ENCODE measurements at regions not wholly inside any gene's neighbourhood (a gene's known extent, or its start where the extent isn't known, plus 50 kb on each side); places are given as distances from the start of the nearest gene placed in this dataset.
"Not testable (repeated sequence)": the region's sequence is repeated elsewhere in the genome, so short reads cannot be mapped to it uniquely, and the experiment has no call there.

DNA sequence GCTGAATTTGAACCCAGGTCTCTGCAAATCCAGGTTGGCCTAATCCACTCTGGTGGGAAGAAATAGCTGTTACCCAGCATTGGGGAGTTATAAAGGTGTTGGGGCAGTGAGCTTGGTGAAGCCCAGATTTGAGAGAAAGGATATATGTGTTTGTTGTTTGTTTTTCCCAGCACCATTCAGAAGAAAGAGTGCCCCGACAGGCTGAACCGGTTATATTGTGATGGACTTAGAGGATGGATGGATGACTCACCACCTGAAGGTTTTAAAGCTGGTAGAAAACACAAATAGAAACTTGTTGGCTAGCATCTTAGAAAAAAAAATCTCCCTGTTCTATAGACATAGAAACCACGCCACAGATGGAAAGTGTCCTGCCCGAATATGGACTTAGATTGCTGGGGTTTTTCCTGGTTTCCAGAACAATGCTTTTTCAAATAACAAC is 404.6 kb downstream of the MED13L start:
- peaks cover 0 to 2% of the 10 kb centered on the region in 2 donors for H3K27me3 ChIP-seq (ENCODE audit: control insufficient read depth in 1 of 2, insufficient read depth in 2 of 2, low read length in 2 of 2)

DNA sequence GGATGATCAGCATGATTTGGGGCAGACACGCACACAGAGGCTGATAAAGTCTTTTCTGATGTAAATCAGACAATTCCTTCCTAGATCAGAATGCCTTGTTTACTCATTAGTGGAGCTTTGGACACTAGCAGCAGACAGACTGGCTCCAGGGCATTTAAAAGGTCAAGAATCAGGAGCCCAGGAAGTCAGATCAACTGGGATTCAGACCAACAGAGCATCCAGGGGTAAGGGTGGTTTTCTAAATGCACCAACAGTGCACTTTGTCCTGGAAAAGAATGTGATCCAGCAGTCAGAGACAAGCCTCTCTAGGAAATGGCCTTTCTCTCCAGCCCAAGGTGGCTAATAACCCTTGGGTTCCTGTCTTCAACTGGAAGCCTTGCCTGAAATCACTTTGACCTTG is 405.3 kb downstream of the MED13L start:
- Histone ChIP-seq H3K9me3 (ENCODE audit: control insufficient read depth in 1 of 2, low read length in 2 of 2) (no peaks in the 10 kb centered on the region), H3K27ac (ENCODE audit: low read depth, low read length) (no peak overlapping the region), H3K4me3 (ENCODE audit: low read depth in 1 of 2, low read length in 2 of 2) (no peak overlapping the region)

More for the DNA sequence above, 404.6 kb downstream of the MED13L start:
- no peak overlapping the region for H3K9ac ChIP-seq (ENCODE audit: low read depth in 1 of 2, low read length in 2 of 2)
- H3K27ac ChIP-seq (ENCODE audit: low read depth, low read length) = no peak overlapping the region
- no peaks in the 10 kb centered on the region for H3K9me3 ChIP-seq (ENCODE audit: control insufficient read depth in 1 of 2, low read length in 2 of 2)
- H3K4me1 ChIP-seq (ENCODE audit: control insufficient read depth in 1 of 2, insufficient read depth in 2 of 2, low read length in 2 of 2) = peaks cover 9 to 12% of the 10 kb centered on the region in 2 donors
- H3K36me3 ChIP-seq (ENCODE audit: control insufficient read depth in 1 of 2, insufficient read depth in 2 of 2, low read length in 2 of 2) = no peaks in the 10 kb centered on the region
- H3K4me3 ChIP-seq (ENCODE audit: low read depth in 1 of 2, low read length in 2 of 2) = no peak overlapping the region

DNA sequence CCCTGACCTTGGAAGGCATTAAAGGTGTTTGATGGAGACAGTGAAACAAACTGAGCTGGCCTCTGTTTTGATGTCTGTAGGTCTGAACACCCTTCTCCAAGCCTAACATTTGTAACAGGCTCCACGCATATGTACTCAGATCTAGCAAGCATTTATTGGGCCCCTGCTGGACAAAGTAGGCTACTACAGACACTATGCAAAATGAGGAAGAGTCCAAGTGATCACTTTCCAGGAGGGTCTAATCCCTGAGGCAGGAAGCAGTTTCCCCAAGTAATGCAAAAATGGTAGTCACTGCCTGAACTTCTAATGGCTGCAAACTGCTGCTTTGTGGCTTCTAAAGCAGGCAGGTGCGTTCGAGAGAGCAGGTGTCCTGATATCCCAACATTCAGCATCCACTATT is 405.8 kb downstream of the MED13L start:
- Histone ChIP-seq H3K36me3 (ENCODE audit: control insufficient read depth in 1 of 2, insufficient read depth in 2 of 2, low read length in 2 of 2) (no peaks in the 10 kb centered on the region), H3K9me3 (ENCODE audit: control insufficient read depth in 1 of 2, low read length in 2 of 2) (no peaks in the 10 kb centered on the region), H3K27ac (ENCODE audit: low read depth, low read length) (no peak overlapping the region), H3K4me3 (ENCODE audit: low read depth in 1 of 2, low read length in 2 of 2) (no peak overlapping the region), H3K9ac (ENCODE audit: low read depth in 1 of 2, low read length in 2 of 2) (no peak overlapping the region), H3K4me1 (ENCODE audit: control insufficient read depth in 1 of 2, insufficient read depth in 2 of 2, low read length in 2 of 2) (peaks cover 9 to 12% of the 10 kb centered on the region in 2 donors), H3K27me3 (ENCODE audit: control insufficient read depth in 1 of 2, insufficient read depth in 2 of 2, low read length in 2 of 2) (peaks cover 0 to 2% of the 10 kb centered on the region in 2 donors)

More for the DNA sequence above, 405.3 kb downstream of the MED13L start:
- peaks cover 0 to 2% of the 10 kb centered on the region in 2 donors for H3K27me3 ChIP-seq (ENCODE audit: control insufficient read depth in 1 of 2, insufficient read depth in 2 of 2, low read length in 2 of 2)
- H3K36me3 ChIP-seq (ENCODE audit: control insufficient read depth in 1 of 2, insufficient read depth in 2 of 2, low read length in 2 of 2) = no peaks in the 10 kb centered on the region
- H3K9ac ChIP-seq (ENCODE audit: low read depth in 1 of 2, low read length in 2 of 2) = no peak overlapping the region
- peaks cover 9 to 12% of the 10 kb centered on the region in 2 donors for H3K4me1 ChIP-seq (ENCODE audit: control insufficient read depth in 1 of 2, insufficient read depth in 2 of 2, low read length in 2 of 2)

DNA sequence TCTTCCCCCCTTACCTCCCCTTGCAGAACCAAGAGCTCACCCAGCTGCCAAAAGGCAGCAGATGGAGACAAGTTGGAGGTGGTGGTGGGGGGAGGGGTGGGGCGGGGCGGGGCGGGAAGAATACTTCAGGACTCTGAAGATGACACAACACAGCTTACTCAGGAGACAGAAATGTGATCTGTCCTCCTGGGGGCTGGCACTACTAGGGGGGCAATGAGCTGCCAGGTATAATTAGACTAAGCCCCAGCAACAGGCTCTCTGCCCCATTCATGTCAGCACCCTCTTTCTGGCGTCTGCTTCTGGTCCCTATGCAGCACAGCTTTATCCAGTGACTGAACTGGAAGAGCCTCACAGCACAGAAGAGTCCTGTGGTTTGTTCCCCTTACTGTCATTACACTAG is 407.0 kb downstream of the MED13L start:
- H3K9me3 ChIP-seq (ENCODE audit: control insufficient read depth in 1 of 2, low read length in 2 of 2) = no peaks in the 10 kb centered on the region
- H3K27me3 ChIP-seq (ENCODE audit: control insufficient read depth in 1 of 2, insufficient read depth in 2 of 2, low read length in 2 of 2) = peaks cover 0 to 2% of the 10 kb centered on the region in 2 donors
- no peaks in the 10 kb centered on the region for H3K36me3 ChIP-seq (ENCODE audit: control insufficient read depth in 1 of 2, insufficient read depth in 2 of 2, low read length in 2 of 2)
- H3K4me3 ChIP-seq (ENCODE audit: low read depth in 1 of 2, low read length in 2 of 2) = no peak overlapping the region
- H3K9ac ChIP-seq (ENCODE audit: low read depth in 1 of 2, low read length in 2 of 2) = no peak overlapping the region
- peaks cover 9 to 12% of the 10 kb centered on the region in 2 donors for H3K4me1 ChIP-seq (ENCODE audit: control insufficient read depth in 1 of 2, insufficient read depth in 2 of 2, low read length in 2 of 2)
- no peak overlapping the region for H3K27ac ChIP-seq (ENCODE audit: low read depth, low read length)

DNA sequence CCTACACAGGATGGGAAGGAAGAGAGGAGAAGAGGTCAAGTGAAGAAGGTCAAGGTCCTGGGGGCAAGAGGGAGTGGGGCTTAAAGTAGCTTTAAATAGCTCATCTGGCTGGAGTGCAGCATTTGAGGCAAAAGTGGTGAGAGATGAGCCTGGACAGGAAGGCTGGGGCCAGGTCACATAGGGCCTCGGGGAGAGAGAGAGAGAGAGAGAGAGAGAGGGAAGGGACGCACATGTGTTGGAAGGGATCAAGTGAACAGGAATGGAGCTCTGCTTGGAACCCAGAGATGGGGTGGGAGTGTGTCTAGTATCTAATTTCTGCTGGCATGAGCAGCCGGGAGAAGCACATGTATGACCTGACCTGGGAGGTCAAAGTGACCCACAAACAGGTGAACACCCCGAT is 407.5 kb downstream of the MED13L start:
- Histone ChIP-seq H3K27me3 (ENCODE audit: control insufficient read depth in 1 of 2, insufficient read depth in 2 of 2, low read length in 2 of 2) (peaks cover 0 to 2% of the 10 kb centered on the region in 2 donors), H3K27ac (ENCODE audit: low read depth, low read length) (no peak overlapping the region), H3K9me3 (ENCODE audit: control insufficient read depth in 1 of 2, low read length in 2 of 2) (no peaks in the 10 kb centered on the region), H3K4me1 (ENCODE audit: control insufficient read depth in 1 of 2, insufficient read depth in 2 of 2, low read length in 2 of 2) (peaks cover 9 to 13% of the 10 kb centered on the region in 2 donors), H3K4me3 (ENCODE audit: low read depth in 1 of 2, low read length in 2 of 2) (no peak overlapping the region), H3K9ac (ENCODE audit: low read depth in 1 of 2, low read length in 2 of 2) (no peak overlapping the region), H3K36me3 (ENCODE audit: control insufficient read depth in 1 of 2, insufficient read depth in 2 of 2, low read length in 2 of 2) (no peaks in the 10 kb centered on the region)

DNA sequence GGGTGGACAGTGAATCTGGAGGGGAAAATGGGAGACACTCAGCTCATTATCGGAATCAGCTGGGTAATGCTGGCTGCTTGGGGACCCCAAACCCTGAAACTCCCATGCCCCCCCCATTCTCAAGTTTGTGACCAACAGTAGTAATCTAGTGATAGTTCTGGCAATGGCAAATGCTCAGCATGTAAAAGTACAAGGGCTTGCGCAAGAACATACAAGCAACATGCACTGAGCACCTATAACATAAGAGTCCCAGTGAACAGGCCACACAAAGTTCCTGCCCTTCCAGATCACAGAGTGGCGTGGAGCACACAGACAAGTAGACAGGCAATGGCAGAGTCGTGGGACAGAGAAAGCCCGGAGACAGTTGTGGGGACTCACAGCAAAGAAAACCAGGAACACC is 407.9 kb downstream of the MED13L start:
- Histone ChIP-seq H3K27ac (ENCODE audit: low read depth, low read length) (no peak overlapping the region), H3K9me3 (ENCODE audit: control insufficient read depth in 1 of 2, low read length in 2 of 2) (no peaks in the 10 kb centered on the region), H3K9ac (ENCODE audit: low read depth in 1 of 2, low read length in 2 of 2) (no peak overlapping the region), H3K4me3 (ENCODE audit: low read depth in 1 of 2, low read length in 2 of 2) (no peak overlapping the region), H3K27me3 (ENCODE audit: control insufficient read depth in 1 of 2, insufficient read depth in 2 of 2, low read length in 2 of 2) (peaks cover 0 to 2% of the 10 kb centered on the region in 2 donors), H3K4me1 (ENCODE audit: control insufficient read depth in 1 of 2, insufficient read depth in 2 of 2, low read length in 2 of 2) (peaks cover 9 to 18% of the 10 kb centered on the region in 2 donors), H3K36me3 (ENCODE audit: control insufficient read depth in 1 of 2, insufficient read depth in 2 of 2, low read length in 2 of 2) (no peaks in the 10 kb centered on the region)

DNA sequence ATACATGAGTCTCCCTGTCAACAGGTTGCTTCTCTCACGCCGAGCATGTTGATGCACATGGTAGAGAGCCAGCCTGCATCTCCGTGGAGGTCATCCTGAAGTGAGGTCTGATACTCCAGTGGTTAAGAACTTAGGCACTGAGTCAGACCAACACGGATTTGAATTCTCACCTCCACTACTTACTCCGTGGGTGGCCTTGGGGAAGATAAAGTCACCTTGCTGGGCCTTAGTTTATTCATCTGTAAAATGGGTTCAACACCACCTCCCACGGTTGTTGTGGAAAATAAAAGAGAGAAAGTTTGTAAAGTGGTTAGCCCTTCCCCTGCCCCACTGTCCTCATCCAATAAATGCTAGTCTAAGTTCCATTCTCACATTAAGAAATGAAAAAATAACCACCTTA is 408.9 kb downstream of the MED13L start:
- Histone ChIP-seq H3K27ac (ENCODE audit: low read depth, low read length) (no peak overlapping the region), H3K4me3 (ENCODE audit: low read depth in 1 of 2, low read length in 2 of 2) (no peak overlapping the region), H3K9me3 (ENCODE audit: control insufficient read depth in 1 of 2, low read length in 2 of 2) (no peaks in the 10 kb centered on the region)

DNA sequence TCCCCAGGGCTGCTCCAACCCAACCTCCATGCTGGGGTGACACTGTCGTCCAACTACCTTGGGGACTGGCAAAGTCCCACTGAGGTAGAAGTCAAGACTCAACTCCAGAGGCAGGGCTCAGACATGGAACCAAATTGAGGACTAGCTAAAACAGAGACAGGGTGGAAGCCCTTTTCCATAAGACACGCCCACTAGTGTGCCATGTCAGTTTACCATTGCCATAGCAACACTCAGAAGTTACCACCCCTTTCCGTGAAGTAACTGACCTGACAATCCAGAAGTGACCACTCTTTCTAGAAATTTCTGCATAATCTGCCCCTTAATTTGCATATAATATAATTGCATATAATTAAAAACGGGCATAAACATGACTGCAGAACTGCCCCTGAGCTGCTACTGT is 409.6 kb downstream of the MED13L start:
- H3K27ac ChIP-seq (ENCODE audit: low read depth, low read length) = no peak overlapping the region
- no peak overlapping the region for H3K9ac ChIP-seq (ENCODE audit: low read depth in 1 of 2, low read length in 2 of 2)
- no peak overlapping the region for H3K4me3 ChIP-seq (ENCODE audit: low read depth in 1 of 2, low read length in 2 of 2)
- H3K4me1 ChIP-seq (ENCODE audit: control insufficient read depth in 1 of 2, insufficient read depth in 2 of 2, low read length in 2 of 2) = peaks cover 12 to 16% of the 10 kb centered on the region in 2 donors
- no peaks in the 10 kb centered on the region for H3K36me3 ChIP-seq (ENCODE audit: control insufficient read depth in 1 of 2, insufficient read depth in 2 of 2, low read length in 2 of 2)
- H3K9me3 ChIP-seq (ENCODE audit: control insufficient read depth in 1 of 2, low read length in 2 of 2) = no peaks in the 10 kb centered on the region
- H3K27me3 ChIP-seq (ENCODE audit: control insufficient read depth in 1 of 2, insufficient read depth in 2 of 2, low read length in 2 of 2) = peaks cover 0 to 2% of the 10 kb centered on the region in 2 donors

More for the DNA sequence above, 408.9 kb downstream of the MED13L start:
- Histone ChIP-seq H3K9ac (ENCODE audit: low read depth in 1 of 2, low read length in 2 of 2) (no peak overlapping the region), H3K27me3 (ENCODE audit: control insufficient read depth in 1 of 2, insufficient read depth in 2 of 2, low read length in 2 of 2) (peaks cover 0 to 2% of the 10 kb centered on the region in 2 donors), H3K4me1 (ENCODE audit: control insufficient read depth in 1 of 2, insufficient read depth in 2 of 2, low read length in 2 of 2) (peaks cover 12 to 20% of the 10 kb centered on the region in 2 donors), H3K36me3 (ENCODE audit: control insufficient read depth in 1 of 2, insufficient read depth in 2 of 2, low read length in 2 of 2) (no peaks in the 10 kb centered on the region)

DNA sequence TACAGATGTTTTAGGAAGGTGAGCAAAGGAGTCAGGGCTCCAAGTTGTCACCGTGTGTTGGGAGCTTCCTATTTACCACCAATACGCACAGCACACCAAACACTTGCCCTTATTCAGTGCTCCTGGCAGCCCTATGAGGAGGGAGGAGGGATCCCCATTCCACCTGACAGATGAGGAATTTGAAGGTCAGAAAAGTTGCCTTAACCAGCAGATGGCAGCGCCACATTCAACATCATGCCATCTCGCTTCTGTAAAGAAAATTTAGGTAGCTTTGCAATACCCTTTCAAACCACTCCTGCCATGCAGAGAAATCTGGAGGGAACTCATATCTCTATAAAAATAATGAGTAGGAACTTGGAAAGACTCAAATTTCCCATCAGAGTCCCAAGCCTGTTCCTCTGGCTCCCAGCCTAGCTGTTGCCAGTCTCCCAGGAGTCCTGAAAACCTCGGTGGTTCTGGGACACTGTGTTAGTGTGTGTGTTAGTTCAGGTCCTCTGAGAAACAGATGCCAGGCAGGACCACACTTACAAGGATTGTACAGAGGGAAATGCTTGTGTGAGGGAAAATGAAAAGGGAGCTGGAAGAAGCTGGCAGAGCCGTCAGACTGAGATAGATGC is 410.5 kb downstream of the MED13L start:
- H3K27ac ChIP-seq (ENCODE audit: low read depth, low read length) = no peak overlapping the region
- no peak overlapping the region for H3K4me3 ChIP-seq (ENCODE audit: low read depth in 1 of 2, low read length in 2 of 2)
- H3K27me3 ChIP-seq (ENCODE audit: control insufficient read depth in 1 of 2, insufficient read depth in 2 of 2, low read length in 2 of 2) = peaks cover 0 to 2% of the 10 kb centered on the region in 2 donors
- no peaks in the 10 kb centered on the region for H3K9me3 ChIP-seq (ENCODE audit: control insufficient read depth in 1 of 2, low read length in 2 of 2)
- no peaks in the 10 kb centered on the region for H3K36me3 ChIP-seq (ENCODE audit: control insufficient read depth in 1 of 2, insufficient read depth in 2 of 2, low read length in 2 of 2)
- no peak overlapping the region for H3K9ac ChIP-seq (ENCODE audit: low read depth in 1 of 2, low read length in 2 of 2)
- peaks cover 3 to 8% of the 10 kb centered on the region in 2 donors for H3K4me1 ChIP-seq (ENCODE audit: control insufficient read depth in 1 of 2, insufficient read depth in 2 of 2, low read length in 2 of 2)

DNA sequence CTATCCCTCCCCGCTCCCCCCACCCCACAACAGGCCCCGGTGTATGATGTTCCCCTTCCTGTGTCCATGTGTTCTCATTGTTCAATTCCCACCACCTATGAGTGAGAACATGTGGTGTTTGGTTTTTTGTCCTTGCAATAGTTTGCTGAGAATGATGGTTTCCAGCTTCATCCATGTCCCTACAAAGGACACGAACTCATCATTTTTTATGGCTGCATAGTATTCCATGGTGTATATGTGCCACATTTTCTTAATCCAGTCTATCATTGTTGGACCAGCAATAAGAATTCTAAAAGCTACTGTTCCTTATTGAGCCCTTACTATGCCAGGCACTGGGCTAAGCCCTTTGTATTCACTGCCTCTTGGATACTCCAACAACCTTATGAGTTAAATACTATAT is 411.2 kb downstream of the MED13L start:
- not testable (repeated sequence) for H3K36me3 ChIP-seq (ENCODE audit: control insufficient read depth in 1 of 2, insufficient read depth in 2 of 2, low read length in 2 of 2); H3K4me3 ChIP-seq (ENCODE audit: low read depth in 1 of 2, low read length in 2 of 2); H3K27me3 ChIP-seq (ENCODE audit: control insufficient read depth in 1 of 2, insufficient read depth in 2 of 2, low read length in 2 of 2); H3K9ac ChIP-seq (ENCODE audit: low read depth in 1 of 2, low read length in 2 of 2); H3K4me1 ChIP-seq (ENCODE audit: control insufficient read depth in 1 of 2, insufficient read depth in 2 of 2, low read length in 2 of 2); H3K9me3 ChIP-seq (ENCODE audit: control insufficient read depth in 1 of 2, low read length in 2 of 2); H3K27ac ChIP-seq (ENCODE audit: low read depth, low read length)
